Heart left ventricle (tissue), 13 donors: ENCODE measurements at regions not wholly inside any gene's neighbourhood (a gene's known extent, or its start where the extent isn't known, plus 50 kb on each side); places are given as distances from the start of the nearest gene placed in this dataset.

Experiments
- POLR2A ChIP-seq, 2 donors: fragments of 450-650 bp; IDR thresholded peaks; one replicate each; pipeline ENCODE4 v1.6.1; 2017; ENCODE audit warnings: antibody characterized with exemption in 2 of 2, mild to moderate bottlenecking in 2 of 2, moderate library complexity in 2 of 2
- TF ChIP-seq, protein P1 (sequence below), 12 donors: fragments of 200-600 bp; sonication (generic) in 4 of 12; IDR thresholded peaks; one replicate each; pipeline versions ENCODE4 v1.5.0 to v1.8.0; 2018 to 2022; ENCODE audit warnings: antibody characterized with exemption in 12 of 12, mild to moderate bottlenecking in 5 of 12
- donor health status: ischemic (EF 13 %, LVEDD 7.1; RV severe dilation, severe dysfunction).
- donor health status: DM: no; HTN: yes; CAD: no.
- donor health status: DM: no; HTN: no; CAD: no.
- donor health status: ischemic (EF 25% LVEDD 6.9; RV normal size, moderate dysfunction).
- donor health status: ischemic (EF 25% LVEDD 5.7; RV mildly dilated, moderate dysfunction).
- donor health status: ischemic (EF 35%, LVEDD 5.7; RV mildly dilated, moderate dysfunction).
- donor health status: nonischemic (EF 11% LVEDD 7.7; RV severe dilation, severe dysfunction).
- donor health status: DM: yes; HTN: yes; CAD: no.
- donor health status: PGD.
- donor health status: ischemic (EF 29% LVEDD 5.4; RV normal size, mild dysfunction).
- donor health status: nonischemic (EF 23%, LVEDD 6.1; RV moderate dilation, normal function).

DNA sequence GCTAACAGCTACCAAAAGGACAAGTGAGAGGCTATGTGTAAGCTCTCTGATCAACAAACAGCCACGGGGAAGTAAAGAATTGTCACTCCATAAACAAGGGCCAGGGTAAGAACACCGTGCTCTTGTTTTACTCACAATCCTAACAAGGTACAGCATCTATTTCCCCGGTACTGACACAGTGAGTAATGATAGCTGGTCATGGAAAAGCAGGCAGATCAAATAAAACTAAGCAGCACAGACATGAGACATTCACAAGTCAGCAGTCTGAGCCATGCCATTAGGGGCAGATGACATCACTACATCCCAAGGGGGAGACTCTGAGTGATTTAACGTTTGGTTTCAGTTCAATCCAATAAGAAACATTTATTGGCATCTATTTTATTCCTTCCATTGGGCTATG is 54.4 kb downstream of the ARL6IP4 start:
- TF ChIP-seq, protein P1, sequence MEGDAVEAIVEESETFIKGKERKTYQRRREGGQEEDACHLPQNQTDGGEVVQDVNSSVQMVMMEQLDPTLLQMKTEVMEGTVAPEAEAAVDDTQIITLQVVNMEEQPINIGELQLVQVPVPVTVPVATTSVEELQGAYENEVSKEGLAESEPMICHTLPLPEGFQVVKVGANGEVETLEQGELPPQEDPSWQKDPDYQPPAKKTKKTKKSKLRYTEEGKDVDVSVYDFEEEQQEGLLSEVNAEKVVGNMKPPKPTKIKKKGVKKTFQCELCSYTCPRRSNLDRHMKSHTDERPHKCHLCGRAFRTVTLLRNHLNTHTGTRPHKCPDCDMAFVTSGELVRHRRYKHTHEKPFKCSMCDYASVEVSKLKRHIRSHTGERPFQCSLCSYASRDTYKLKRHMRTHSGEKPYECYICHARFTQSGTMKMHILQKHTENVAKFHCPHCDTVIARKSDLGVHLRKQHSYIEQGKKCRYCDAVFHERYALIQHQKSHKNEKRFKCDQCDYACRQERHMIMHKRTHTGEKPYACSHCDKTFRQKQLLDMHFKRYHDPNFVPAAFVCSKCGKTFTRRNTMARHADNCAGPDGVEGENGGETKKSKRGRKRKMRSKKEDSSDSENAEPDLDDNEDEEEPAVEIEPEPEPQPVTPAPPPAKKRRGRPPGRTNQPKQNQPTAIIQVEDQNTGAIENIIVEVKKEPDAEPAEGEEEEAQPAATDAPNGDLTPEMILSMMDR (IDR thresholded peaks at IDR 0.05): no peak
- no peak for TF ChIP-seq POLR2A (IDR thresholded peaks at IDR 0.05)
